H9 (cell line): ENCODE measurements at regions not wholly inside any gene's neighbourhood (a gene's known extent, or its start where the extent isn't known, plus 50 kb on each side); places are given as distances from the start of the nearest gene placed in this dataset.

Source experiments
- DNase-seq: peaks from one replicate; pipeline ENCODE4 v3.0.0-alpha.2; 2017
- H2AFZ ChIP-seq: one replicate; pipeline ENCODE4 v1.6.1; 2013; ENCODE audit warnings: mild to moderate bottlenecking, low read length, control low read depth, moderate library complexity
- H2AK5ac ChIP-seq: 2 replicates; pipeline ENCODE4 v1.6.1; 2013; ENCODE audit warnings: low read length, control low read depth, mixed read lengths; ENCODE audit not compliant: insufficient read length
- H2BK120ac ChIP-seq: one replicate; pipeline ENCODE4 v1.6.1; 2013; ENCODE audit warnings: low read depth, mild to moderate bottlenecking, low read length, control low read depth, inconsistent platforms; ENCODE audit not compliant: poor library complexity, severe bottlenecking
- H2BK12ac ChIP-seq: 2 replicates; pipeline ENCODE4 v1.6.1; 2013; ENCODE audit warnings: low read length, control low read depth, mixed read lengths, low read depth; ENCODE audit not compliant: insufficient read length
- H2BK15ac ChIP-seq: 2 replicates; pipeline ENCODE4 v1.6.1; 2013; ENCODE audit warnings: low read depth, low read length, control low read depth
- H2BK20ac ChIP-seq: one replicate; pipeline ENCODE4 v1.6.1; 2013; ENCODE audit warnings: low read depth, mild to moderate bottlenecking, low read length, control low read depth, inconsistent platforms; ENCODE audit not compliant: poor library complexity, severe bottlenecking
- H2BK5ac ChIP-seq: 2 replicates; pipeline ENCODE4 v1.6.1; 2013; ENCODE audit warnings: low read length, control low read depth, mixed read lengths; ENCODE audit not compliant: insufficient read length
- H3K14ac ChIP-seq: 2 replicates; pipeline ENCODE4 v1.6.1; 2013; ENCODE audit warnings: low read length, control low read depth; ENCODE audit not compliant: insufficient read depth
- H3K18ac ChIP-seq: 2 replicates; pipeline ENCODE4 v1.6.1; 2013; ENCODE audit warnings: low read depth, mild to moderate bottlenecking, mixed read lengths, low read length, control low read depth; ENCODE audit not compliant: insufficient read length
- H3K23ac ChIP-seq: 2 replicates; pipeline ENCODE4 v1.6.1; 2013; ENCODE audit warnings: low read length, control low read depth, mixed read lengths, low read depth; ENCODE audit not compliant: insufficient read length
- H3K23me2 ChIP-seq: 2 replicates; pipeline ENCODE4 v1.6.1; 2013; ENCODE audit warnings: low read depth, mild to moderate bottlenecking, mixed read lengths, low read length, control low read depth; ENCODE audit not compliant: insufficient read length, poor library complexity, severe bottlenecking
- H3K27ac ChIP-seq: 2 replicates; pipeline ENCODE4 v1.5.1; 2013; ENCODE audit warnings: low read length, control low read depth, mixed read lengths, low read depth; ENCODE audit not compliant: insufficient read length
- H3K27me3 ChIP-seq: 2 replicates; pipeline ENCODE4 v1.6.1; 2013; ENCODE audit warnings: low read length, control low read depth, inconsistent platforms; ENCODE audit not compliant: insufficient read depth
- H3K4ac ChIP-seq: 2 replicates; pipeline ENCODE4 v1.6.1; 2013; ENCODE audit warnings: low read depth, mild to moderate bottlenecking, control low read depth, inconsistent platforms, low read length, moderate library complexity
- H3K4me1 ChIP-seq: 2 replicates; pipeline ENCODE4 v1.6.1; 2013; ENCODE audit warnings: low read length, control low read depth, inconsistent platforms; ENCODE audit not compliant: insufficient read depth
- H3K4me2 ChIP-seq: 2 replicates; pipeline ENCODE4 v1.6.1; 2013; ENCODE audit warnings: low read length, control low read depth, mixed read lengths; ENCODE audit not compliant: insufficient read length, insufficient read depth
- H3K56ac ChIP-seq: 2 replicates; pipeline ENCODE4 v1.6.1; 2013; ENCODE audit warnings: low read depth, mild to moderate bottlenecking, mixed read lengths, low read length, control low read depth; ENCODE audit not compliant: insufficient read length
- H3K79me1 ChIP-seq: 2 replicates; pipeline ENCODE4 v1.6.1; 2013; ENCODE audit warnings: low read depth, mild to moderate bottlenecking, moderate library complexity, low read length, control low read depth, inconsistent platforms; ENCODE audit not compliant: insufficient read depth, poor library complexity, severe bottlenecking
- H3K79me2 ChIP-seq: 2 replicates; pipeline ENCODE4 v1.6.1; 2013; ENCODE audit warnings: low read length, control low read depth, inconsistent platforms; ENCODE audit not compliant: insufficient read depth
- H3K9ac ChIP-seq: 2 replicates; pipeline ENCODE4 v1.6.1; 2013; ENCODE audit warnings: low read length, control low read depth, mixed read lengths; ENCODE audit not compliant: insufficient read length; ENCODE audit errors: extremely low read depth
- H3K9me3 ChIP-seq: one replicate; pipeline ENCODE4 v1.6.1; 2013; ENCODE audit warnings: low read depth, low read length, inconsistent platforms; ENCODE audit not compliant: control insufficient read depth
- H3T11ph ChIP-seq: one replicate; pipeline ENCODE4 v1.6.1; 2013; ENCODE audit warnings: mild to moderate bottlenecking, low read length, control low read depth, inconsistent platforms
- H4K20me1 ChIP-seq: one replicate; pipeline ENCODE4 v1.6.1; 2013; ENCODE audit not compliant: control insufficient read depth, insufficient read length, insufficient read depth
- H4K5ac ChIP-seq: 2 replicates; pipeline ENCODE4 v1.6.1; 2013; ENCODE audit warnings: low read depth, mild to moderate bottlenecking, mixed read lengths, low read length, control low read depth; ENCODE audit not compliant: insufficient read length
- H4K8ac ChIP-seq: replicated peaks from 2 replicates; pipeline ENCODE4 v1.6.1; 2013; ENCODE audit warnings: low read length, control low read depth, mixed read lengths, low read depth; ENCODE audit not compliant: insufficient read length
- H4K91ac ChIP-seq: 2 replicates; pipeline ENCODE4 v1.6.1; 2013; ENCODE audit warnings: low read depth, mild to moderate bottlenecking, moderate library complexity, mixed read lengths, low read length, control low read depth; ENCODE audit not compliant: insufficient read length
- H3K27ac Mint-ChIP-seq, 3 experiments: 2 replicates in 2 of 3; 3 replicates in 1 of 3; pipeline ENCODE4 v1.8.0; 2020 to 2021; ENCODE audit warnings: mixed read lengths in 3 of 3, mild to moderate bottlenecking in 1 of 3, moderate library complexity in 1 of 3
- H3K27me3 Mint-ChIP-seq: 2 replicates; pipeline ENCODE4 v1.8.0; 2021; ENCODE audit warnings: low read depth, mild to moderate bottlenecking, moderate library complexity, mixed read lengths
- H3K36me3 Mint-ChIP-seq, 3 experiments: 2 replicates in 2 of 3; 3 replicates in 1 of 3; pipeline ENCODE4 v1.8.0; 2020 to 2021; ENCODE audit warnings: low read depth in 3 of 3, mixed read lengths in 3 of 3; ENCODE audit not compliant: insufficient read depth in 1 of 3
- H3K4me1 Mint-ChIP-seq, 2 experiments: 2 replicates each; pipeline ENCODE4 v1.8.0; 2020; ENCODE audit warnings: mixed read lengths in 2 of 2
- H3K4me3 Mint-ChIP-seq, 2 experiments: 2 replicates in 1 of 2; 3 replicates in 1 of 2; pipeline ENCODE4 v1.8.0; 2020 to 2021; ENCODE audit warnings: mild to moderate bottlenecking in 2 of 2, mixed read lengths in 2 of 2, moderate library complexity in 1 of 2
- H3K9me3 Mint-ChIP-seq, 2 experiments: 2 replicates in 1 of 2; 3 replicates in 1 of 2; pipeline ENCODE4 v1.8.0; 2020; ENCODE audit warnings: mild to moderate bottlenecking in 2 of 2, mixed read lengths in 2 of 2, moderate library complexity in 1 of 2
- CTCF ChIP-seq: fragments of 200-600 bp; sonication (generic); conservative IDR thresholded peaks from 3 replicates; pipeline ENCODE4 v1.8.0; 2021; ENCODE audit warnings: antibody characterized with exemption, mild to moderate bottlenecking
- WGBS: extraction: QIAGEN DNeasy Blood & Tissue Kit; methylation state at CpG from one replicate; pipeline ENCODE4 v1.1.7; 2013; ENCODE audit warnings: missing lambda C conversion rate, low lambda C conversion rate, mixed read lengths; ENCODE audit not compliant: insufficient read length; ENCODE audit errors: extremely low coverage; 5-methylcytosine and 5-hydroxymethylcytosine counted together

DNA sequence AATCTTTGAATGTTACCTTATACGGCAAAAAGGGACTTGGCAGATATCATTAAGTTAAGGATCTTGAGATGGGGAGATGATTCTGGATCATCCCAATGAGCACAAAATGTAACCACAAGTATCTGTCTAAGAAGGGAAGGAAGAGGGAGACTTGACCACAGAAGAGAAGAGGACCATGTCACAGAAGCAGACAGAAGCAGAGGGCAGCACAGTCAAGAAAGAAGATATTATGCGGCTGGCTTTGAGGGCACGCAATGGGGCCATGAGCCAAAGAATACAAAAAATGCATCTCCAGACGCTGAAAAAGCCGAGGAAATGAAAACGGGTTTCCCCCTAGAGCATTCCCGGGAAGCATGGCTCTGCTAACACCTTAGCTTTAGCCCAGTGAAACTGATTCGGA, 225.3 kb downstream of the NR2F1-AS1 start:
- TF ChIP-seq CTCF, result no peak
- H2AK5ac ChIP-seq, result no peak overlapping the region
- no peak overlapping the region for H2AFZ ChIP-seq
- H3K27ac Mint-ChIP-seq, result no peak overlapping the region
- H4K5ac ChIP-seq, result no peak overlapping the region
- H3K79me2 ChIP-seq, result no peaks in the 10 kb centered on the region
- H3K56ac ChIP-seq, result no peak overlapping the region
- H2BK20ac ChIP-seq, result no peak overlapping the region
- H3K4me2 ChIP-seq, result no peak overlapping the region
- H3K79me1 ChIP-seq, result no peaks in the 10 kb centered on the region
- no peak overlapping the region for H2BK5ac ChIP-seq
- 0 out of 4 replicates have a peak, but pooled peaks cover 0 to 3% of the 10 kb centered on the region in 2 experiments for H3K4me1 Mint-ChIP-seq
- no peaks in the 10 kb centered on the region for H3K9me3 ChIP-seq
- H3K18ac ChIP-seq, result no peak overlapping the region
- H4K91ac ChIP-seq, result no peak overlapping the region
- H3K36me3 Mint-ChIP-seq, result no peaks in the 10 kb centered on the region
- no peak overlapping the region for H3K23ac ChIP-seq
- H2BK12ac ChIP-seq, result no peak overlapping the region
- H3K4me1 ChIP-seq, result 0 out of 2 replicates have a peak, but pooled peaks cover 2% of the 10 kb centered on the region
- no peak overlapping the region for H3K14ac ChIP-seq
- H3K27ac ChIP-seq, result no peak overlapping the region
- H2BK15ac ChIP-seq, result no peak overlapping the region
- no peaks in the 10 kb centered on the region for H3K9me3 Mint-ChIP-seq
- H3K27me3 ChIP-seq, result no peaks in the 10 kb centered on the region
- WGBS, result no CpG with 5 or more reads among the region's 8 CpGs
- H3K4ac ChIP-seq, result no peak overlapping the region
- no peak overlapping the region for H2BK120ac ChIP-seq
- no peak for DNase-seq
- no peak overlapping the region for H3K9ac ChIP-seq
- H3T11ph ChIP-seq, result no peak overlapping the region
- no peaks in the 10 kb centered on the region for H4K20me1 ChIP-seq
- H4K8ac ChIP-seq, result no peak overlapping the region
- H3K4me3 Mint-ChIP-seq, result no peak overlapping the region
- H3K27me3 Mint-ChIP-seq, result no peaks in the 10 kb centered on the region
- H3K23me2 ChIP-seq, result no peaks in the 10 kb centered on the region
